ENCODE measurements at regions not wholly inside any gene's neighbourhood (a gene's known extent, or its start where the extent isn't known, plus 50 kb on each side); places are given as distances from the start of the nearest gene placed in this dataset.

DNA sequence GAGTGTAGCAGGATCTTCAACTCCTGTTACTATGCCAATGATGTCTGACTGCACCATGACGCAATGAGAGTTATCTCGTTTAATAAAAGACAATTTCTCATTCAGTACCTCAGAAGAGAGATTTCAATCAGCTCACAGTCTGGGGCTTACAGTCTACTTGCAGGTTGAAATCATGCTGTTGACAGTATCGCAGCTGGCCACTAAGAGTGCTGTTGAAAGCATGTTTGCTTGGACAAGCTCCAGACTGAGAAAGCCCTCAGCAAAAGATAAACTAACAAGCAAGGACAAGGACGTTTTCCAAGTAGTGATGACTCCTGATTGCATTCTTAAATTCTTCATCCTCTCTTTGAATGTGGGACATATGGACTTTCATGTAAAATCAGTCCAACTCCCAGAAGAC lies 145.2 kb upstream of the SYT4 start:
- Histone ChIP-seq H3K27me3 (replicated peaks; ENCODE audit: control insufficient read depth, insufficient read depth, low read length) (no peaks in the 10 kb centered on the region), H3K4me3 (replicated peaks; ENCODE audit: low read depth, low read length) (no peak overlapping the region)
- DNase-seq (ENCODE audit: extremely low read depth, insufficient read length): no peak

GRCh38 chr18:43435851-43436250 lies 158.6 kb upstream of the SYT4 start:
- Histone ChIP-seq H3K27me3 (replicated peaks; ENCODE audit: control insufficient read depth, insufficient read depth, low read length) (no peaks in the 10 kb centered on the region), H3K4me3 (replicated peaks; ENCODE audit: low read depth, low read length) (no peak overlapping the region), H3K36me3 (ENCODE audit: control insufficient read depth, insufficient read depth, low read length) (no peaks in the 10 kb centered on the region)
- TF ChIP-seq, protein P1, sequence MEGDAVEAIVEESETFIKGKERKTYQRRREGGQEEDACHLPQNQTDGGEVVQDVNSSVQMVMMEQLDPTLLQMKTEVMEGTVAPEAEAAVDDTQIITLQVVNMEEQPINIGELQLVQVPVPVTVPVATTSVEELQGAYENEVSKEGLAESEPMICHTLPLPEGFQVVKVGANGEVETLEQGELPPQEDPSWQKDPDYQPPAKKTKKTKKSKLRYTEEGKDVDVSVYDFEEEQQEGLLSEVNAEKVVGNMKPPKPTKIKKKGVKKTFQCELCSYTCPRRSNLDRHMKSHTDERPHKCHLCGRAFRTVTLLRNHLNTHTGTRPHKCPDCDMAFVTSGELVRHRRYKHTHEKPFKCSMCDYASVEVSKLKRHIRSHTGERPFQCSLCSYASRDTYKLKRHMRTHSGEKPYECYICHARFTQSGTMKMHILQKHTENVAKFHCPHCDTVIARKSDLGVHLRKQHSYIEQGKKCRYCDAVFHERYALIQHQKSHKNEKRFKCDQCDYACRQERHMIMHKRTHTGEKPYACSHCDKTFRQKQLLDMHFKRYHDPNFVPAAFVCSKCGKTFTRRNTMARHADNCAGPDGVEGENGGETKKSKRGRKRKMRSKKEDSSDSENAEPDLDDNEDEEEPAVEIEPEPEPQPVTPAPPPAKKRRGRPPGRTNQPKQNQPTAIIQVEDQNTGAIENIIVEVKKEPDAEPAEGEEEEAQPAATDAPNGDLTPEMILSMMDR (IDR thresholded peaks at IDR 0.05; ENCODE audit: insufficient read depth, low read length, poor library complexity, severe bottlenecking): no peak
- DNase-seq (ENCODE audit: extremely low read depth, insufficient read length): no peak

More for the DNA sequence above, 145.2 kb upstream of the SYT4 start:
- TF ChIP-seq, protein P1 (IDR thresholded peaks at IDR 0.05; ENCODE audit: insufficient read depth, low read length, poor library complexity, severe bottlenecking): no peak
- no peaks in the 10 kb centered on the region for H3K36me3 ChIP-seq (ENCODE audit: control insufficient read depth, insufficient read depth, low read length)

DNA sequence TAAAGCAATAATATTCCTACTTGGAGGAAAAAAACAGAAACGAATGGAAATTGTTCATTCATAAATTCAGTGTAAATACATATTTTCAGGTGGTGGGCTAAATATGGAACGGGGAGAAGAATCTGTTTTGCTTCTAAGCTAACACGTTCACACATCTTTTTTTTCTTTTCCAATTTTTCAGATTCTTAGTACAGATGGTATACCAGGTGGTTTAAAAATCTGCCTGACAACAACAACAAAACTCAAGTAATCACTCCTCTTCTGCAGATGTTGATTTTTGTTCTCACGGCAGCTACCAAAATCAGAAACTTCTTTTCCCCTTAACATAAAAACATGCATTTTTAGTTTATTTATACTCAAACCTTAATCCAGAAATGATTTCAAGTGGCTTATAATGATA lies 164.8 kb upstream of the SYT4 start:
- no peak for DNase-seq (ENCODE audit: extremely low read depth, insufficient read length)
- no peak overlapping the region for H3K4me3 ChIP-seq (replicated peaks; ENCODE audit: low read depth, low read length)
- TF ChIP-seq, protein P1 (IDR thresholded peaks at IDR 0.05; ENCODE audit: insufficient read depth, low read length, poor library complexity, severe bottlenecking): no peak
- H3K27me3 ChIP-seq (replicated peaks; ENCODE audit: control insufficient read depth, insufficient read depth, low read length): no peaks in the 10 kb centered on the region
- no peaks in the 10 kb centered on the region for H3K36me3 ChIP-seq (ENCODE audit: control insufficient read depth, insufficient read depth, low read length)

DNA sequence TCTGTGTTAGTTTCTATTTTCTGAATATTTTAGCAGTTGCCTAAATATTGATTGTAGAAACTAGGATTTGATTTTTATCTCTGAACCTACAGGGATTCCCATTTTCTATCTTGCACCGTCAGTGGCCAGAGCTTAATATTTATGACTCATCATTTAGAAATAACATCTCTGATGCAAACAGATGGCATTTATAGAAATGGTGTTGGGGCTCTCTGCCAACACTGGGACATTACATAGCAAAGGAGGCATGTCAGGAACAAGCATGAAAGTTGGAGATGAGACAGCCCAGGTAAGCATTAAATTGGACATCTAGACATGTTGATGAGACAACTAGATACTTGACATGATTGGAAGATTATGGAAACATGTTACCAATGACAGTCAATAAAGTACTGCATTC lies 165.3 kb upstream of the SYT4 start:
- Histone ChIP-seq H3K4me3 (replicated peaks; ENCODE audit: low read depth, low read length) (no peak overlapping the region), H3K27me3 (replicated peaks; ENCODE audit: control insufficient read depth, insufficient read depth, low read length) (no peaks in the 10 kb centered on the region), H3K36me3 (ENCODE audit: control insufficient read depth, insufficient read depth, low read length) (no peaks in the 10 kb centered on the region)
- TF ChIP-seq, protein P1 (IDR thresholded peaks at IDR 0.05; ENCODE audit: insufficient read depth, low read length, poor library complexity, severe bottlenecking): no peak
- DNase-seq (ENCODE audit: extremely low read depth, insufficient read length): no peak

GRCh38 chr18:43465483-43465882 lies 188.2 kb upstream of the SYT4 start:
- H3K4me3 ChIP-seq (replicated peaks; ENCODE audit: low read depth, low read length): no peak overlapping the region
- TF ChIP-seq, protein P1 (IDR thresholded peaks at IDR 0.05; ENCODE audit: insufficient read depth, low read length, poor library complexity, severe bottlenecking): no peak
- no peaks in the 10 kb centered on the region for H3K27me3 ChIP-seq (replicated peaks; ENCODE audit: control insufficient read depth, insufficient read depth, low read length)
- H3K36me3 ChIP-seq (ENCODE audit: control insufficient read depth, insufficient read depth, low read length): no peaks in the 10 kb centered on the region
- DNase-seq (ENCODE audit: extremely low read depth, insufficient read length): no peak

GRCh38 chr18:43471873-43472272 lies 194.6 kb upstream of the SYT4 start:
- no peak overlapping the region for H3K4me3 ChIP-seq (replicated peaks; ENCODE audit: low read depth, low read length)
- TF ChIP-seq, protein P1 (IDR thresholded peaks at IDR 0.05; ENCODE audit: insufficient read depth, low read length, poor library complexity, severe bottlenecking): no peak
- DNase-seq (ENCODE audit: extremely low read depth, insufficient read length): no peak

More at GRCh38 chr18:43471873-43472272, 194.6 kb upstream of the SYT4 start:
- Histone ChIP-seq H3K36me3 (ENCODE audit: control insufficient read depth, insufficient read depth, low read length) (no peaks in the 10 kb centered on the region), H3K27me3 (replicated peaks; ENCODE audit: control insufficient read depth, insufficient read depth, low read length) (no peaks in the 10 kb centered on the region)

Measured in GM06990 (cell line).